OCI-LY7 (cell line): ENCODE measurements at regions not wholly inside any gene's neighbourhood (a gene's known extent, or its start where the extent isn't known, plus 50 kb on each side); places are given as distances from the start of the nearest gene placed in this dataset.

Source experiments
- BruUV-seq: library from RNA; stranded (reverse); fragments of 400-500 nt; replicated peaks from 2 replicates; lab custom pipeline; 2021; lab: Mats Ljungman, UMichigan
- CTCF ChIA-PET: fragments of 300-600 bp; sonication (Branson Sonifier 250); formaldehyde crosslinking; loops from one replicate; lab custom pipeline; 2022; ENCODE audit warnings: antibody characterized with exemption; ENCODE audit not compliant: unreplicated experiment; lab: Charles Lee
- POLR2A ChIA-PET: fragments of 300-600 bp; sonication (Branson Sonifier 250); formaldehyde crosslinking; loops from one replicate; lab custom pipeline; 2022; ENCODE audit warnings: antibody characterized with exemption; lab: Charles Lee
- DNase-seq: peaks from one replicate; pipeline ENCODE4 v3.0.0-alpha.2; 2015; ENCODE audit warnings: low spot score
- H2AFZ ChIP-seq: fragments of 200-600 bp; sonication (generic), shearing (Covaris generic); 2 replicates; pipeline ENCODE4 v1.6.1; 2014; ENCODE audit warnings: mild to moderate bottlenecking, antibody characterized with exemption, low read length, moderate library complexity
- H3K27ac ChIP-seq: fragments of 200-600 bp; sonication (generic); 2 replicates; pipeline ENCODE4 v1.5.1; 2014; ENCODE audit warnings: mixed run types, low read depth, mild to moderate bottlenecking, moderate library complexity, low read length, inconsistent platforms; ENCODE audit not compliant: poor library complexity, severe bottlenecking
- H3K36me3 ChIP-seq: fragments of 200-600 bp; sonication (generic); 2 replicates; pipeline ENCODE4 v1.6.1; 2014; ENCODE audit warnings: mild to moderate bottlenecking, antibody characterized with exemption, low read length, moderate library complexity, mixed read lengths; ENCODE audit not compliant: insufficient read depth
- H3K4me1 ChIP-seq: fragments of 200-600 bp; sonication (generic); 2 replicates; pipeline ENCODE4 v1.5.1; 2014; ENCODE audit warnings: mild to moderate bottlenecking, low read length; ENCODE audit not compliant: insufficient read depth, poor library complexity, severe bottlenecking
- H3K4me2 ChIP-seq: fragments of 200-600 bp; sonication (generic); 2 replicates; pipeline ENCODE4 v1.6.1; 2014; ENCODE audit warnings: mild to moderate bottlenecking, low read length
- H3K4me3 ChIP-seq: fragments of 200-600 bp; sonication (generic); 2 replicates; pipeline ENCODE4 v1.5.1; 2014; ENCODE audit warnings: mild to moderate bottlenecking, low read depth, low read length; ENCODE audit not compliant: poor library complexity, severe bottlenecking
- H3K79me2 ChIP-seq: fragments of 200-600 bp; sonication (generic); 2 replicates; pipeline ENCODE4 v1.6.1; 2016; ENCODE audit warnings: low read depth, mild to moderate bottlenecking, low read length, moderate library complexity, mixed read lengths; ENCODE audit not compliant: insufficient read depth
- H3K9me2 ChIP-seq: fragments of 200-600 bp; sonication (generic); 2 replicates; pipeline ENCODE4 v1.6.1; 2016; ENCODE audit warnings: mild to moderate bottlenecking, low read length, mixed read lengths; ENCODE audit not compliant: insufficient read depth
- H3K9me3 ChIP-seq: fragments of 200-600 bp; sonication (generic); 2 replicates; pipeline ENCODE4 v1.6.1; 2014; ENCODE audit warnings: mild to moderate bottlenecking, mixed run types, low read length, mixed read lengths
- H4K20me1 ChIP-seq: fragments of 200-600 bp; sonication (generic); 2 replicates; pipeline ENCODE4 v1.6.1; 2014; ENCODE audit warnings: mild to moderate bottlenecking, antibody characterized with exemption, low read length, moderate library complexity, mixed read lengths; ENCODE audit not compliant: insufficient read depth
- EZH2phosphoT487 ChIP-seq: fragments of 200-600 bp; sonication (generic); IDR thresholded peaks from 2 replicates; pipeline ENCODE4 v1.6.1; 2018; ENCODE audit warnings: low read depth, borderline replicate concordance, mild to moderate bottlenecking, mixed run types, antibody characterized with exemption, low read length, moderate library complexity, mixed read lengths
- intact Hi-C: fragments of 100-400 bp; cut with micrococcal nuclease; formaldehyde crosslinking; loops from one replicate; pipeline ENCODE4 v1.10.0; 2022; ENCODE audit not compliant: unreplicated experiment
- TF ChIP-seq, protein P1 (sequence below): fragments of 200-600 bp; sonication (generic); conservative IDR thresholded peaks from 2 replicates; pipeline ENCODE4 v1.5.1; 2014; ENCODE audit warnings: mild to moderate bottlenecking, antibody characterized with exemption, low read length, moderate library complexity, mixed read lengths

DNA sequence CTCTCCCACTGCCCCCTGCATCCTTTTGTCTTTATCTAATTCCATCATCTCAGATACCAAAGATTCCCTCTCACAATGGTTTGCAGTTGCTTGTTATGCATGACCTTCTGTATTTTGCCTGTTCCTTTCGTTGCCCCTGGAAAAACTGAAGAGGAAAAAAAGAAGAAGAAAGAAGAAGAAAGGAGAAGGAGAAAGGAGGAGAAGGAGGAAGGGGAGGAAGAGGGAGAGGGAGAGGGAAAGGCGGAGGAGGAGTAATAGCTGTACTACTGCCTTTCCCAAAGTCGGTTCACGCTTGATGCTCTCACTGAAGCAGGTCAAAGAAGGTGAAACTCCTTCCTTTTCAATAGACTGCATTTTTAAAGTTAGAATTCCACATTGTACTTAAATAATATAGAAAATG is 513.8 kb downstream of the PTPRC start:
- H3K9me2 ChIP-seq = no peaks in the 10 kb centered on the region
- no peak overlapping the region for H2AFZ ChIP-seq
- no peaks in the 10 kb centered on the region for H3K36me3 ChIP-seq
- no peak for DNase-seq
- no peak overlapping the region for H3K4me3 ChIP-seq
- intact Hi-C loops = loop anchor here (5.0 kb wide), 1 partner anchor 35 kb away; no protein-coding TSS in a partner anchor
- H3K4me1 ChIP-seq = peaks cover 7% of the 10 kb centered on the region
- H3K4me2 ChIP-seq = no peak overlapping the region
- ChIA-PET POLR2A (interaction anchor here (0.6 to 1.4 kb wide), 4 partner anchors 9 to 429 kb away, joined by 3 to 7 read pairs (median 3); no protein-coding TSS in a partner anchor), CTCF (no interaction called here)
- H3K79me2 ChIP-seq = no peaks in the 10 kb centered on the region
- no peak for TF ChIP-seq EZH2phosphoT487
- TF ChIP-seq, protein P1, sequence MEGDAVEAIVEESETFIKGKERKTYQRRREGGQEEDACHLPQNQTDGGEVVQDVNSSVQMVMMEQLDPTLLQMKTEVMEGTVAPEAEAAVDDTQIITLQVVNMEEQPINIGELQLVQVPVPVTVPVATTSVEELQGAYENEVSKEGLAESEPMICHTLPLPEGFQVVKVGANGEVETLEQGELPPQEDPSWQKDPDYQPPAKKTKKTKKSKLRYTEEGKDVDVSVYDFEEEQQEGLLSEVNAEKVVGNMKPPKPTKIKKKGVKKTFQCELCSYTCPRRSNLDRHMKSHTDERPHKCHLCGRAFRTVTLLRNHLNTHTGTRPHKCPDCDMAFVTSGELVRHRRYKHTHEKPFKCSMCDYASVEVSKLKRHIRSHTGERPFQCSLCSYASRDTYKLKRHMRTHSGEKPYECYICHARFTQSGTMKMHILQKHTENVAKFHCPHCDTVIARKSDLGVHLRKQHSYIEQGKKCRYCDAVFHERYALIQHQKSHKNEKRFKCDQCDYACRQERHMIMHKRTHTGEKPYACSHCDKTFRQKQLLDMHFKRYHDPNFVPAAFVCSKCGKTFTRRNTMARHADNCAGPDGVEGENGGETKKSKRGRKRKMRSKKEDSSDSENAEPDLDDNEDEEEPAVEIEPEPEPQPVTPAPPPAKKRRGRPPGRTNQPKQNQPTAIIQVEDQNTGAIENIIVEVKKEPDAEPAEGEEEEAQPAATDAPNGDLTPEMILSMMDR = no peak
- H4K20me1 ChIP-seq = no peaks in the 10 kb centered on the region
- BruUV-seq = no TSS peak
- H3K9me3 ChIP-seq = no peaks in the 10 kb centered on the region
- no peak overlapping the region for H3K27ac ChIP-seq

DNA sequence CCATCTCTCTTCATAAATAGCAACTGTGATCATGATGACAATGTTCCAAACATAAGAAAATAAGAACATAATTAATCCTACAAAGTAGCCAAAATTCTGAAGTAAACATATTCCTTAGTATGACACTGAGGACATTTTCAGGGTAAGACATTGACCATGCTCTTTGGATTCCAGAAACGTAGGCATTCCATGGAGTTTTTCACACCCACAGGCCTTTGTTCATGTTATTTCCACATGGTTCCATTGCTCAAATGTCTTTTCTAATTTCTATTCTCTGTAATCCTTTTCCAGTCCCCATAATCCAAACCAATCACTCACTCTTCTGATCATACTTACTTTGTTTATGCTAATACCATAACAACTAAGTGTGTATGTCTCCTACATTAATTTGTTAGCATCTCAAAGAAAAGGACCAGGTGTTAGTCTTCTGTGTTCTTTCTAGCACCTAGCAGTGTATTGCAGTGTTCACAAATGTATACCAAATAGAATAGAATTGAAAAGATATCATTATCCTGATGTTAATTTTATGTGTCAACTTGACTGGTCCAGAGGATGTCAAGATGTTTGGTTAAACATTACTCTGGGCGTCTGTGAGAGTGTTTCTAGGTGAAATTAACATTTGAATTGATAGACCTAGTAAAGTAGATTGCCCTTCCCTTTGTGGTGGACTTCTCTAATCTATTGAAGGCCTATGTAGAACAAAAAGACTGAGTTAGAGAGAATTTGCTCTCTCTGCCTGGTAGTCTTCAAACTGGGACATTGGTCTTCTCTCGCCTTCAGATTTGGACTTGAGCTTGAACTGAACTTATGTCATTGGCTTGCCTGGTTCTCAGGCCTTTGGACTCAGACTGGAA is 516.6 kb downstream of the PTPRC start:
- ChIA-PET POLR2A (interaction anchor here (0.7 kb wide), 2 partner anchors 244 to 1348 kb away, joined by 3 read pairs; no protein-coding TSS in a partner anchor), CTCF (no interaction called here)
- no peaks in the 10 kb centered on the region for H3K9me3 ChIP-seq
- BruUV-seq = no TSS peak
- H3K36me3 ChIP-seq = no peaks in the 10 kb centered on the region
- H3K9me2 ChIP-seq = no peaks in the 10 kb centered on the region
- no peak overlapping the region for H3K4me2 ChIP-seq
- H4K20me1 ChIP-seq = no peaks in the 10 kb centered on the region
- no peak overlapping the region for H3K27ac ChIP-seq
- TF ChIP-seq, protein P1 = no peak
- TF ChIP-seq EZH2phosphoT487 = no peak
- no peaks in the 10 kb centered on the region for H3K79me2 ChIP-seq
- peaks cover 7% of the 10 kb centered on the region for H3K4me1 ChIP-seq
- H3K4me3 ChIP-seq = no peak overlapping the region
- H2AFZ ChIP-seq = no peak overlapping the region
- intact Hi-C loops = no loop called here
- no peak for DNase-seq

- Histone ChIP-seq H3K4me2 (no peak overlapping the region), H3K36me3 (no peaks in the 10 kb centered on the region), H3K9me2 (no peaks in the 10 kb centered on the region), H3K27ac (no peak overlapping the region), H3K9me3 (no peaks in the 10 kb centered on the region), H3K4me3 (no peak overlapping the region), H3K4me1 (no peaks in the 10 kb centered on the region), H3K79me2 (no peaks in the 10 kb centered on the region), H2AFZ (no peak overlapping the region), H4K20me1 (no peaks in the 10 kb centered on the region)
- TF ChIP-seq, protein P1 = no peak
- no peak for TF ChIP-seq EZH2phosphoT487
- no TSS peak for BruUV-seq
- intact Hi-C loops = no loop called here
- POLR2A ChIA-PET = interaction anchor here (0.7 to 0.8 kb wide), 2 partner anchors 17 to 106 kb away, joined by 3 read pairs; no protein-coding TSS in a partner anchor
- no peak for DNase-seq
- CTCF ChIA-PET = no interaction called here
Measured at GRCh38 chr1:199157494-199157893, 518.7 kb downstream of the PTPRC start.
